Kidney glomerular epithelial cell (primary cell): ENCODE measurements at regions not wholly inside any gene's neighbourhood (a gene's known extent, or its start where the extent isn't known, plus 50 kb on each side); places are given as distances from the start of the nearest gene placed in this dataset.

Experiments
- DNase-seq: peaks from one replicate; lab custom pipeline; 2025; lab: John Stamatoyannopoulos, UW

GRCh38 chr11:131052367-131052766, 136.1 kb upstream of the SNX19 start:
- no peak for DNase-seq

- no peak for DNase-seq
Measured at GRCh38 chr11:131056036-131056435, 139.8 kb upstream of the SNX19 start.

- DNase-seq: no peak
Measured at GRCh38 chr11:131063638-131064037, 147.4 kb upstream of the SNX19 start.

GRCh38 chr11:131064373-131064991, 148.2 kb upstream of the SNX19 start:
- no peak for DNase-seq

- no peak for DNase-seq
Measured at GRCh38 chr11:131065435-131066413, 149.4 kb upstream of the SNX19 start.

DNA sequence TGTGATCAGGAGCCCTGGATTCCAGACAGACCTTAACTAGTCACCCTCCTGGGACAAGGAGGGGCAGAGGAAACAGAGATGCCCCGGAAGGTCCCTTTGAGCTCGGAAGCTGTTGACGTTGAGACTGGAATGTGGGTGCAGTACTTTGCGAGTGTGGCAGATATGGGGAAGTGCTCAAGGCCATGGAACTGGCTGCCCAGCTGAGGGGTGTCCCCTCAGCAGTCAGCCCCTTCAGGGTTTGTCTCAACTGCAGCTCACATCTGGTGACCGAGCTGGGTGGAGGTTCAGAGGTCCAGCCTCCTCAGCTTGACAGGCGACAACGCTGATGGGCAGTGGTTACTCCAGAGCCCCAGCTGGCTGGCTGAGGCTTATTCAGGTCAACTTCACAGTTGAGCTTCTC, 150.3 kb upstream of the SNX19 start:
- DNase-seq: no peak

DNA sequence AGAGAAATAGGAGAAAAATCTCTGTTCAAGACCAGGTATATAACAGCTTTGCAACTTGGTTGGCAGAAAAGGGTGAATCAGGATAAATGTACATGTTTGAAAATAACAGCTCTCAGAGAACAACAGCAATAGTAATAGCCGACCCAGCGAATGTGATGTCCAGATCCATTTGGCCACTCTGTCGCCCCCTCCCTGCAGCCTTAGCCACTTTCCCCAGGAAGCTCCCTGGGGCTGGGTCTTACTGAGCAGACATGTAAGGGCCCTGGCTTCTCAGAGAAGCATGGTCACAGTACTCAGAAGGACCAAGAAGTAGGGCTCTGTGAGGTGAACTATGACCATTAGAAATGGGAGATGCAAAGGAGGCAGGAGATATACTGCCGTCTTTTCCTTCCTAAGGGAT, 154.1 kb upstream of the SNX19 start:
- DNase-seq: no peak

DNA sequence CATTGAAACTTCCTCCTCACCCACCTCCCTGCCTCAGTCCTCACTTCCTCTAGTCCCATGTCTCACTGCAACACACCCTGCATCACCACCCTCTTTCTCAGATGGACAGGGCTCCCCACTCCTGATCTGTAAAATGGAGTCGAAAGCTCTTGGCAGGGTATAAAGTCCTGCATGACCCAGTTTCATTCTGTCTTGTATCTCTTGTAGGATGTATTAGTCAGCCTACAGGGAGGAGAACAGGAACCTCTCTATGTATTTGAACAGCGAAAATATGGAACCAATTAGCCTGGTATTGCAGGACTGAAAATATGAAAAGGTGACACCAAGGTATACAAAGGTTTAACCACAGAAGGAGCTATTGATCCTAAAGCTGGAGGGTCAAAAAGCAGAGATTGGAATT, 156.9 kb upstream of the SNX19 start:
- no peak for DNase-seq

- no peak for DNase-seq
Measured at GRCh38 chr11:131074573-131074972, 158.3 kb upstream of the SNX19 start.

DNA sequence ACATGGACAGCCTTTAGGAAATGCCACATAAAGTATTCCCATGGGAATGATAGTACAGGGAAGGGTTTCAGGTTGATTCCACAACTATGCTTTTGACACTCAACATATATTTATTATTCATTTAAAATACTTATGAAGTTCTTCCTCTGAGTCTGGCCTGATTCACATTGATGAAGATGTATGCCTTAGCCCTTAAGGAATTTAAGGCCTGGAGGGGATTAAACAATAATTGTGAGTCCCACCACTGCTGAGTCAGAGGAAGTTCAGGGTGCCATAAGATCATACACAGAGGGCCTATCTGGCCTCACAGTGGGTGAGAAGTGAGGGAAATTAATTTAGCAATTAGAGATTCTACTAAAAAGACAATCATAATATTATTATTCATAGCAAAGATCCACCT, 161.1 kb upstream of the SNX19 start:
- DNase-seq: no peak

DNA sequence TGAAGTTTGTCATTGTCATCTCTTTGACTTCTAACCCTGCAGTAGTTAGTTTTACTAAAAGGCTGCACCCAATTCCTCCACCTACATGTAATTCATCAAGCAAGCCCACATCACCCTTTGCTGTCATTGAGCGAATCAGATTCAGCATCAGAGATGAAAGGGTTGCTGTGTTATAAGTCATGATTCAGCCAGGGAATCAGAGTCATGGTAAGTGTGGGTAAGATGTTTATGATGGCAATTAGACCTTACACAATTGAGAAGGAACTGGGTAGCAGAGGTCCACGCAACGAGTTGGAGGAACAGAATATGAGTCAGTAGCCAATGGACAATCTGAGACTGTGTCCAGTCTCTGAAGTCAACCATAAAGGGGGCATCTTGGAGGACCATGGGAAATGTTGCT, 162.8 kb upstream of the SNX19 start:
- DNase-seq: no peak

GRCh38 chr11:131089727-131090245, 173.5 kb upstream of the SNX19 start:
- no peak for DNase-seq

GRCh38 chr11:131092469-131092868, 176.2 kb upstream of the SNX19 start:
- DNase-seq: no peak

DNA sequence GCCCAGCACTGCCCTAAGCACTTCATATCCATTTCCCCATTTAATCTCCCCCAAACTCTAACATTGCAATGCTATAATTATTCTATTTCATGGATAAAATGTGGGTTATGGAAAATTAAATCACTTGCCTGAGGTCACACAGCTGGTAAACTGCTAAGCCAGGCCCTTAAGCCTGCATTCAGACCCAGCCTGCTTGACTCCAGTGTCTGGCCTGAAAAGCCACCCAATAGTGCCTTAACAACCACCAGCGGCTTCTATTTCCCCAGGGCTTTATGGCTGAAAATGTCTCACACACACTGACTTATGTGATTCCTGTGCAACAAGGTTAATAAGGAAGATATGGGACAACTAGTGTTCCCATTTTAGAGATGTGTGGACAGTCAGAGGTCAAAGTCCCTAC, 178.5 kb upstream of the SNX19 start:
- no peak for DNase-seq

DNA sequence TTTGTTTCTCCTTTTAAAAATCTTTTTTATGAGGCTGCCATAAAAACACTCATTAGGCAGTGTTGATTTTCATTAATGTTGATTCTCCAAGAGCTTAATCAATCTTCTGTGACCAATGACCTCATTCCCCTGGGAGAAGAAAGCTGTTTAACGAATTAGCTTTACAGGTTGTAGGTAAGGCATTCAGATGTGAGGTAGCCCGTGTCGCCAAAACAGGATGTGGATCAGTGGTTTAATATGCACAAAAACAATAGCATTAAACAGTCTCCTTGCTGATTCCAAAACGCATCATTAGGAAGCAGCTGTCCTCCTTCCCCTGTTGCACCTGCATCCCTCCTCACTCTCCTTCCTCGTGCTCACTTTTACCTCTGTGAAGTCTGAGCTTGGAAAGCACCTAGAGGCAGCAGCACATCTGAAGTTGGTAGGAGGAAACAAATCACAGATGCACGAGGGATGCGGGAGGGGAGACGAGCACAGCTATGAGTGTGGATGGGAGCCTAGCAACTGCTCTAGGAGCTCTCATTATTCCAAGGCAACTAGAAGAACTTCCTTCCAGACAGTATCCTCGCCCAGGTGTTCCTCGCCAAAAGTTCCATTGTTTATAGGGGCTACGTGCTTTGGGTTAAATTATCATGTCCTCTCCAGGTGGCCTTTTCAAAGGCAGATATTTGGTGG, 179.4 kb upstream of the SNX19 start:
- no peak for DNase-seq

DNA sequence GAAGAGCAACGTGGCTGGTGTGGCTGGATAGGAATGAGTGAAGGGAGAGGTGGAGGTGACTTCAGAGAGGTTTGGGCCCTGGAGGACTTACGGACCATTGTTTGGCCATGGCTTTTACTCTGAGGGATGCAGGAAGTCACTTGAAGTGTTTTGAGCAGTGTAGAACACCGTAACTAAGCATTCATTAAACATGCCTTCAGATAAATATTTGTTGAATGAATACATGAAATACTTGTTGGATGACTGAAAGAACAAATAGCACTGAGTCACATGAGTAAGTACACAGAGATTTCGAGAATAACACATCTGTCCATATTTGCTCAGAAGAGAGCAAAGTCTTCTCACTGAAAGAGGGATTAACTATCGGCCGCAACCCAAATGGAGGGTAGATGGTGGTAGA, 182.7 kb upstream of the SNX19 start:
- DNase-seq: no peak

- no peak for DNase-seq
Measured at GRCh38 chr11:131099746-131100145, 183.5 kb upstream of the SNX19 start.

- no peak for DNase-seq
Measured at GRCh38 chr11:131108760-131109159, 192.5 kb upstream of the SNX19 start.

DNA sequence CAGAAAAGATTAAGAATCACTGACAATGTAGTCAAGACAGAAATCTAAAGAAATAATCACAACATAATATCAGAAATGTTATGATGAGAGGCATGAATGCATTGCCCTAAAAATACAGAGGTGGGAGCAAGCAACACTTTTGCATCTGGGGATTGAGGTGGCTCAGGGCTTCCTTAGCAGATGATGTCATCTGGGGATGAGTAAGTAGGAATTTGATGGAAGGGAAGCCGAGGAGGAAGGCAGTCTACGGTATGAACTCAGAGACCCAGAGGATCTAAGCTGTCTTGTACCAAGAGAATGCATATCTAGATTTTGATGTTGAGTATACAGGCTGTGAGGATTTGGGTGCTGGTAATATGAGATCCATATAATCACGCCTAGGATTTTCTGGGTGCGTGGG, 193.0 kb upstream of the SNX19 start:
- no peak for DNase-seq

DNA sequence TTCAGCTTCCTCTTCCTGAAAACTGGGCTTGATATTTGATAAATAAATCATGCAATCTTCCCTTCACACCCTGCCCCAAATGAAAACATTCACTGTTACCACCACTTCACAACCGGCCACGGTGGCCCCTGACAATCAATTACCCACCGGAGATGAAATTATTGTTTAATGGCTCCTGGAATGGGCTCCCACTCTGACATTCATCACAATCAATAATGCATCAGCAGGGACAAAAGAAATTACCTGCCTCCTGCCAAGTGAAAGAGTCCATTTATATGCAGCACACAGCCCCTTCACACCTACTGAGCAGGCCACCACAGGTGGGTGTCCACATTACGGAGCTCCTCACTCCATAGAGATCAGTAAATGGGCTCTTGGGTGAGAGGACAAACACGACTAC, 193.5 kb upstream of the SNX19 start:
- no peak for DNase-seq

DNA sequence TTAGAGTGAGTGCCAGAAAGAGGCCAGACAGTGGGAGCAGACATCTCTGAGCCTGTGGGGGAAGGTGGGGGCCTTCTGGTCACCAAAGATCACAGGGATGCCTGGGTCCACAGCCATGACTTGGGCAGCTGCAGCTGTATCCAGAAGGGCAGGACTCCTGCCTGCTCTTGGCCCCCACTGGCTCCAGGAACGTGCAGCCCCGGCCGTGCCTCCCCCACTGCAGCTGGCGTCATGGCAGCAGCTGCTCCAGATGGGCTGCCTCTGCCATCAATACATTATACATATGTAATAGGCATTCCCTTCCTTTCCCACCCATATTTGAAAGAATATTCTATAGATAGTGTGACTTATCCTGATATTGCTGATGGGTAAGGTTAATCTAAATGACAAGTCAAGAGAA, 195.5 kb upstream of the SNX19 start:
- DNase-seq: no peak

- DNase-seq: no peak
Measured at GRCh38 chr11:131118247-131118646, 202.0 kb upstream of the SNX19 start.
